GM12875 (cell line): ENCODE measurements at regions not wholly inside any gene's neighbourhood (a gene's known extent, or its start where the extent isn't known, plus 50 kb on each side); places are given as distances from the start of the nearest gene placed in this dataset.

Experiments used
- H3K4me3 ChIP-seq: one replicate; pipeline ENCODE4 v1.5.1; 2011; ENCODE audit warnings: low read depth, low read length, control low read depth
- TF ChIP-seq, protein P1 (sequence below): IDR thresholded peaks from 2 replicates; pipeline ENCODE4 v1.5.1; 2011; ENCODE audit warnings: low read depth, mild to moderate bottlenecking, control low read depth, inconsistent platforms, low read length, moderate library complexity, borderline replicate concordance; ENCODE audit not compliant: insufficient read depth

DNA sequence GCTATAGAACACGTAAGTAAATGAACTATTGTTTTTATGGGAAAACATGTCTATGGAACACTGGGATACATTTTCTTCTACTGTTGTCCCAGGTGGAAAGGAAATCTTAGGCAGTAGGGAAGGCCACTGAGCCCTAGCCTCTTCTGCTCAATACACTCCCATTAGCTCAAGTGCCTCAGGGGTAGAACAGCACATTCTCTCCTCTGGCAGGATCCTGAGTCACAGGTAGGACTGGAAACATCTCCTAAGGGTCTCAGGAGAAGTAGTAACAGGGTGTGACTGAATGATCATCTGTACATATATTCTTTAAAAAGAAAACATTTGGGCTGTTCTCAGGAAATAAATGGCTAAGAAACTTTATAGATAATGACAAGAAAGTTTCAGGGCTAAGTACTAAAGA lies 175.6 kb upstream of the ESRRG start:
- H3K4me3 ChIP-seq = no peak overlapping the region
- TF ChIP-seq, protein P1, sequence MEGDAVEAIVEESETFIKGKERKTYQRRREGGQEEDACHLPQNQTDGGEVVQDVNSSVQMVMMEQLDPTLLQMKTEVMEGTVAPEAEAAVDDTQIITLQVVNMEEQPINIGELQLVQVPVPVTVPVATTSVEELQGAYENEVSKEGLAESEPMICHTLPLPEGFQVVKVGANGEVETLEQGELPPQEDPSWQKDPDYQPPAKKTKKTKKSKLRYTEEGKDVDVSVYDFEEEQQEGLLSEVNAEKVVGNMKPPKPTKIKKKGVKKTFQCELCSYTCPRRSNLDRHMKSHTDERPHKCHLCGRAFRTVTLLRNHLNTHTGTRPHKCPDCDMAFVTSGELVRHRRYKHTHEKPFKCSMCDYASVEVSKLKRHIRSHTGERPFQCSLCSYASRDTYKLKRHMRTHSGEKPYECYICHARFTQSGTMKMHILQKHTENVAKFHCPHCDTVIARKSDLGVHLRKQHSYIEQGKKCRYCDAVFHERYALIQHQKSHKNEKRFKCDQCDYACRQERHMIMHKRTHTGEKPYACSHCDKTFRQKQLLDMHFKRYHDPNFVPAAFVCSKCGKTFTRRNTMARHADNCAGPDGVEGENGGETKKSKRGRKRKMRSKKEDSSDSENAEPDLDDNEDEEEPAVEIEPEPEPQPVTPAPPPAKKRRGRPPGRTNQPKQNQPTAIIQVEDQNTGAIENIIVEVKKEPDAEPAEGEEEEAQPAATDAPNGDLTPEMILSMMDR = no peak

DNA sequence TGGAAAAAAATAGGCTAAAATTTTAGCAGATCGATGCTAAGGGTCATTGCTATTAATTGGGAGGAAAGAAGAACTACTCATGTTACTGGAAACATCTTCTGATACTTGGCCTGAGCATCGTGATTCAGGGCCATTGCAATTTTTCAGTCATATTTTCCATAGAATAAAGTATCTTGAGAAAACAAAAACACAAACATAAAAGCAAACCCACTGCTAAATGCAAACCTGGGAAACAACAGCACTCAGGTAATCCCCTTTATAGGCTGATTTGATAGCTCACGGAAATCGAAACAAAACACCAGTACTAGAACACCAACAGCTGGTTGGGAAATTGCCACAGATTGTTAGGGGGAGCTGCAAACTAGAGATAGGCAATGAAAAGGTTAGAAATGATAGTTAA lies 172.9 kb upstream of the ESRRG start:
- TF ChIP-seq, protein P1 = no peak
- no peak overlapping the region for H3K4me3 ChIP-seq

DNA sequence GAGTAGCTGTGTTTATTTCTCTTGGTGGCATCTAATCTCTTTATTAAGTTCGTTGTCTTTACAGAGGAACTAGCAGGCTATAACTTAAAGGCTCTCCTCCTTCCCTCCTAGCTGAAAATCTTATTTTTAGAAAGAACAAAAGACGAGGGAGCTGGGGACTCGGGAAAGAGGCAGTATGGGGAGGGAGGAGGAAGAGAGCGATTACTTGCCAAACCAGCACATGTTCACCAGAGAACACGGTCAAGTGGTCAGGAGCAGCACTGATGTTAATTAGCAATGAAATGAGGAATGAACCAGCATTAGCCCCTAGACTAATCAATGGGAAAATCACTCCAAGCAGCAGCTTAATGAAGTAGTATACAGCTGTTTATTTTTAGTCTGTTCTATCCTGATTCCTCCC lies 171.3 kb upstream of the ESRRG start:
- H3K4me3 ChIP-seq = no peak overlapping the region
- TF ChIP-seq, protein P1 = no peak

DNA sequence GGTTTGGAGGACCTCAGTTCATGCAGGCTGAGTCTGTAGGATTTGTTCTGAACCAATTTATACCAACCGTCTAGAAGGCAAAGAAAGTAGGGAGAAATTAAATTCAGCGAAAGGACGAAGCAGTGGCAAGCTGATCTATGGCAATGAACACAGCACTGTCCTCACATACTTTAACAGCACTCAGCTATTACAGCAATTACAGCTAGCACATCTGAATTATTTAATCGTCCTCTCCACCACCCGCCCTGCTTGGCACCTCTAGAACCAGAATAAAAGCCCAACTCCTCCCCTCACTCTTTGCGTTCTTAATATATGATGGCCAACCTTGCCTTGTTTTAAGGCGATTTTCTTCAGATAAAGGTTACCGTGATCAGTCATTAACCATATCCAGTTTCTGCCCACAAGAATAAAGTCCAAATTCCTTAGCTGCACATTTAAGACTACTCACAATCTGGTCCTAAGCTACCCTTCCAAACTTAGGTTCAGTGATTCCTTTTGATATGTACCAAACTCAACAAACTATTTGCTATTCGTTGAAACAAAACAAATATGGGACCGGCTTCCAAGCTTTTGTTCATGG lies 169.4 kb upstream of the ESRRG start:
- no peak overlapping the region for H3K4me3 ChIP-seq
- TF ChIP-seq, protein P1 = no peak

DNA sequence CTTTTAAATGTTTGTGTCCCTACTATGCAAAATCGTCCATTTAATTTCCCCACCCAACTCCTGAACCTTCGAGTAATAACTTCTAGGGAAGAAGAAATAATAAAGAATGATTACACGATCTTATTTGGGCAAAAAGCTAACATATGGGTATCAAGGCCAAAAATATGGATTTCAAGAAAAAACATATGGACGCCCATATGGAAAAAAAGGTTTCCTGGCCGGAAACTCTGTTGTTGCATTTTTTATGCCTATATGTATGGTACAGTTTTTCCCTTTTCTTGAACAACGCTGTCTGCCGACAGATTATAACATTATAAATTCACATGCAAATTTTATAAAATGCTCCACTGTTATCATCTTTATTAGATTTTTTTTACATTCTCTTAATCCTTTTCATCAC lies 167.6 kb upstream of the ESRRG start:
- H3K4me3 ChIP-seq = no peak overlapping the region
- TF ChIP-seq, protein P1 = no peak

DNA sequence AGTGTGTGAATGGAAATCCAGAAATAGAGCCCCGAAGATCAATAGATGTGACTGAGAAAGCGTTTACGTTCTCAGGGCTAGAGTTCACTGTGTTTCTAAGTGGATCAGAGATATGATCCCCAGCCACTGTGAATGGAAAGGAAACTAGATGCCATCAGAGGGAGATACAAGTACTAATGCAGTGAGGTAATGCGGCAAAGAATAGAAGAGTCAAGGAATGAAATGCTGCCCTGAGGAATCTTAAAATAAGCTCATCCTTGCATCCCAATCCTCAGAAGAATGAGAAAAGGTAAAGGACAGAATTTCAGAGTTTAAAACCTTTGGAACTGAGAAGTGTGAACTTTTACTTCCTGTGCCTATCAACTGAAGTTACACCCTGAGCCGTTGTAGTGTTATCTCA lies 165.5 kb upstream of the ESRRG start:
- H3K4me3 ChIP-seq = no peak overlapping the region
- TF ChIP-seq, protein P1 = no peak

DNA sequence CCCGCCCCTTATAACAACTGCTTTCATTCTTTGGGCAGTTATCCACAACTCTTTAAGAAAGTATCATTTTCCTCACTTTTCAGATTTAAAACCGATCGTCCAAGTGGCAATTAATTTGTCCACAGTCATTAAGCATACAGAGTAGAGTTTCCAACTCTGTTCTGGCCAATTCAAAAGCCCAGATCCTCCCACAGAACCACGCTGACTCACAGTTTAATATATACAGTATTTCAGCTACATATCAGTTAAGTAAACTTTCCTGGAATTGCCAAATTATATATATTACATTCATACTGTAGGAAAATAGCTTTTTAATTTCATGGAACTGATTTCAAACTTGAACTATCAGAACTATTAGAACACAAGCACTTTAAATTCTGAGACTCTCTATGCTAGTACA lies 163.8 kb upstream of the ESRRG start:
- H3K4me3 ChIP-seq = no peak overlapping the region
- TF ChIP-seq, protein P1 = no peak
